ENCODE measurements at regions not wholly inside any gene's neighbourhood (a gene's known extent, or its start where the extent isn't known, plus 50 kb on each side); places are given as distances from the start of the nearest gene placed in this dataset.

- Histone ChIP-seq H2AK9ac (replicated peaks; ENCODE audit: low read depth, low read length, poor library complexity) (no peak overlapping the region), H3K79me1 (ENCODE audit: low read depth in 1 of 2, low read length in 2 of 2) (no peaks in the 10 kb centered on the region), H2BK20ac (ENCODE audit: low read depth, low read length) (no peak overlapping the region), H4K8ac (ENCODE audit: low read depth in 2 of 2, low read length in 2 of 2) (no peak overlapping the region), H3K36me3 (ENCODE audit: control insufficient read depth, insufficient read depth, low read length) (no peaks in the 10 kb centered on the region), H2AFZ (replicated peaks; ENCODE audit: low read length, poor library complexity) (no peak overlapping the region), H2AK5ac (ENCODE audit: low read depth, low read length) (no peak overlapping the region), H3K4me3 (ENCODE audit: insufficient read depth, low read depth, low read length) (no peak overlapping the region), H3K4me1 (ENCODE audit: control insufficient read depth, insufficient read depth, low read length) (no peaks in the 10 kb centered on the region), H4K91ac (ENCODE audit: insufficient read depth, low read depth, low read length) (no peak overlapping the region), H3K9me3 (ENCODE audit: control insufficient read depth, insufficient read depth, low read length) (peaks cover 7% of the 10 kb centered on the region), H2BK5ac (ENCODE audit: low read depth, low read length, poor library complexity, severe bottlenecking) (no peak overlapping the region), H3K56ac (ENCODE audit: extremely low read depth, insufficient read depth, low read length) (no peak overlapping the region), H3K18ac (ENCODE audit: low read depth, low read length) (no peak overlapping the region), H3K23ac (ENCODE audit: low read depth, low read length) (no peak overlapping the region), H3K9ac (ENCODE audit: low read depth, low read length) (no peak overlapping the region), H3K9me1 (ENCODE audit: insufficient read depth, low read length) (no peaks in the 10 kb centered on the region), H4K5ac (ENCODE audit: low read depth, low read length) (no peak overlapping the region), H3K27me3 (ENCODE audit: control insufficient read depth, insufficient read depth, low read length) (no peaks in the 10 kb centered on the region), H3K14ac (replicated peaks; ENCODE audit: low read depth, low read length) (no peak overlapping the region), H3K4me2 (ENCODE audit: low read depth, low read length) (no peak overlapping the region), H3K4ac (ENCODE audit: low read depth, low read length) (no peak overlapping the region), H4K20me1 (ENCODE audit: insufficient read depth, low read length) (no peaks in the 10 kb centered on the region), H2BK120ac (ENCODE audit: low read depth, low read length) (no peak overlapping the region), H3K27ac (ENCODE audit: insufficient read depth, low read length) (no peak overlapping the region), H2BK15ac (ENCODE audit: low read depth, low read length) (no peak overlapping the region)
- no peak for DNase-seq
- intact Hi-C loops (cut with micrococcal nuclease): no loop called here
- BruUV-seq (replicated peaks): no TSS peak
- TF ChIP-seq CTCF (conservative IDR thresholded peaks at IDR 0.05; ENCODE audit: low read depth, low read length) (no peak), CHD1 (IDR thresholded peaks at IDR 0.05; ENCODE audit: low read depth, low read length) (no peak), RFX5 (IDR thresholded peaks at IDR 0.05; ENCODE audit: low read depth, low read length) (no peak), FOS (IDR thresholded peaks at IDR 0.05; ENCODE audit: low read depth, low read length) (no peak), NFE2L2 (IDR thresholded peaks at IDR 0.05; ENCODE audit: low read depth, low read length) (no peak), RAD21 (IDR thresholded peaks at IDR 0.05; ENCODE audit: low read length) (no peak), SMC3 (IDR thresholded peaks at IDR 0.05; ENCODE audit: low read depth, low read length) (no peak), CEBPB (IDR thresholded peaks at IDR 0.05; ENCODE audit: low read depth, low read length) (no peak), POLR2A (IDR thresholded peaks at IDR 0.05; ENCODE audit: low read depth, low read length) (no peak), RCOR1 (IDR thresholded peaks at IDR 0.05; ENCODE audit: insufficient replicate concordance, low read length) (no peak), MAZ (IDR thresholded peaks at IDR 0.05; ENCODE audit: borderline replicate concordance, low read depth, low read length) (no peak), ELK1 (IDR thresholded peaks at IDR 0.05; ENCODE audit: borderline replicate concordance, low read depth, low read length) (no peak), MAFK (IDR thresholded peaks at IDR 0.05; ENCODE audit: low read depth, low read length) (no peak), MXI1 (IDR thresholded peaks at IDR 0.05; ENCODE audit: borderline replicate concordance, low read depth, low read length) (no peak), BHLHE40 (IDR thresholded peaks at IDR 0.05; ENCODE audit: low read depth, low read length) (no peak), USF2 (IDR thresholded peaks at IDR 0.05; ENCODE audit: low read depth, low read length) (no peak)
- dilution Hi-C loops (cut with HindIII; ENCODE audit: low sequenced_read_pairs, unreplicated experiment): no loop called here
- WGBS, 2 experiments (ENCODE audit: extremely low coverage in 2 of 2, insufficient read length in 1 of 2): no CpG with 5 or more reads among the region's 4 CpGs
- POLR2A ChIA-PET (ENCODE audit: unreplicated experiment): no interaction called here
- no peak for ATAC-seq (ENCODE audit: low read depth)
- in situ Hi-C loops (cut with MboI; ENCODE audit: low sequenced_read_pairs): no loop called here
- CTCF ChIA-PET: no interaction called here
These were observed 238.2 kb upstream of the DIO3 start for GRCh38 chr14:101323111-101323510.
